GM18907 (cell line): ENCODE measurements at regions not wholly inside any gene's neighbourhood (a gene's known extent, or its start where the extent isn't known, plus 50 kb on each side); places are given as distances from the start of the nearest gene placed in this dataset.

ENCODE experiments used
- ATAC-seq: cut with Tn5 transposase; IDR thresholded peaks from one replicate; pipeline ENCODE4 v1.9.1; 2021; ENCODE audit warnings: mild to moderate bottlenecking, moderate library complexity; ENCODE audit not compliant: unreplicated experiment

- peak; percentile 100 for ATAC-seq
Observed at GRCh38 chr4:124018383-124019317, 622.1 kb downstream of the SPRY1 start.

- no peak for ATAC-seq
Observed at GRCh38 chr4:124019749-124020549, 623.4 kb downstream of the SPRY1 start.

- ATAC-seq = no peak
Observed at GRCh38 chr4:124025000-124025399, 628.4 kb downstream of the SPRY1 start.

- no peak for ATAC-seq
Observed at GRCh38 chr4:124025428-124025827, 628.8 kb downstream of the SPRY1 start.

- no peak for ATAC-seq
Observed at GRCh38 chr4:124028182-124028581, 631.6 kb downstream of the SPRY1 start.

GRCh38 chr4:124030147-124030546 is 633.6 kb downstream of the SPRY1 start:
- no peak for ATAC-seq

- ATAC-seq = no peak
Observed at GRCh38 chr4:124032035-124032434, 635.4 kb downstream of the SPRY1 start.

GRCh38 chr4:124035364-124036041 is 638.9 kb downstream of the SPRY1 start:
- no peak for ATAC-seq

- ATAC-seq = no peak
Observed at GRCh38 chr4:124037236-124037635, 640.6 kb downstream of the SPRY1 start.

- ATAC-seq = no peak
Observed at GRCh38 chr4:124044330-124044729, 647.7 kb downstream of the SPRY1 start.

- no peak for ATAC-seq
Observed at GRCh38 chr4:124044867-124045266, 648.3 kb downstream of the SPRY1 start.

GRCh38 chr4:124046190-124046589 is 649.6 kb downstream of the SPRY1 start:
- no peak for ATAC-seq

GRCh38 chr4:124053872-124054538 is 657.4 kb downstream of the SPRY1 start:
- ATAC-seq = no peak

- ATAC-seq = no peak
Observed at GRCh38 chr4:124055336-124055735, 657.2 kb downstream of the ANKRD50 start.

GRCh38 chr4:124055896-124056295 is 656.6 kb downstream of the ANKRD50 start:
- ATAC-seq = no peak

- ATAC-seq = peak; percentile 71
Observed at GRCh38 chr4:124060261-124060918, 652.1 kb downstream of the ANKRD50 start.

GRCh38 chr4:124061413-124061812 is 651.1 kb downstream of the ANKRD50 start:
- ATAC-seq = no peak

GRCh38 chr4:124065422-124065821 is 647.1 kb downstream of the ANKRD50 start:
- ATAC-seq = no peak

GRCh38 chr4:124065936-124066335 is 646.6 kb downstream of the ANKRD50 start:
- ATAC-seq = no peak

GRCh38 chr4:124066595-124066994 is 645.9 kb downstream of the ANKRD50 start:
- peak; percentile 73 for ATAC-seq
